NB4 (cell line): ENCODE measurements at regions not wholly inside any gene's neighbourhood (a gene's known extent, or its start where the extent isn't known, plus 50 kb on each side); places are given as distances from the start of the nearest gene placed in this dataset.

Source experiments
- CTCF ChIP-seq: IDR thresholded peaks from one replicate; pipeline ENCODE4 v1.5.1; 2012; ENCODE audit warnings: low read depth, low read length
- MAX ChIP-seq: IDR thresholded peaks from 2 replicates; pipeline ENCODE4 v1.6.1; 2011; ENCODE audit warnings: low read depth, low read length
- POLR2A ChIP-seq: IDR thresholded peaks from 2 replicates; pipeline ENCODE4 v1.6.1; 2011; ENCODE audit warnings: mild to moderate bottlenecking; ENCODE audit not compliant: insufficient read length; ENCODE audit errors: extremely low read depth

- TF ChIP-seq CTCF (no peak), POLR2A (no peak), MAX (no peak)
Observed at GRCh38 chr10:78764436-78764835, 304.3 kb upstream of the ZMIZ1 start.
